ENCODE measurements at regions not wholly inside any gene's neighbourhood (a gene's known extent, or its start where the extent isn't known, plus 50 kb on each side); places are given as distances from the start of the nearest gene placed in this dataset.

DNA sequence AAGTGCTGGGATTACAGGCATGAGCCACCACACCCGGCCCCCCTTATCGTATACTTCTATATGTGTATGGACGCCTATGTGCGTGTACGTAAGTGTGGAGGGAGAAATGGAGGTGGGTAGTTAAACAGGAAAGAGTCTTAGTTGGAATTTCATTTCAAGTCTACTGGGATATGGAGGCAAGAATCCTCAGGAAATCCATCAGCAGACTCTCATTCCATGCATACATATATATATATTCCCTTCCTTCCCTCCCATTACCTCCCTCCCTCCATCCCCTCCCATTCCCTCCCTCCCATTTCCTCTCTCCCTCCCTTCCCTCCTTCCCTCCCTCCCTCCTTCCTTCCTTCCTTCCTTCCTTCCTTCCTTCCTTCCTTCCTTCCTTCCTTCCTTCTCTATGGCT is 391.7 kb upstream of the RBFOX1 start:
- TF ChIP-seq, protein P1, sequence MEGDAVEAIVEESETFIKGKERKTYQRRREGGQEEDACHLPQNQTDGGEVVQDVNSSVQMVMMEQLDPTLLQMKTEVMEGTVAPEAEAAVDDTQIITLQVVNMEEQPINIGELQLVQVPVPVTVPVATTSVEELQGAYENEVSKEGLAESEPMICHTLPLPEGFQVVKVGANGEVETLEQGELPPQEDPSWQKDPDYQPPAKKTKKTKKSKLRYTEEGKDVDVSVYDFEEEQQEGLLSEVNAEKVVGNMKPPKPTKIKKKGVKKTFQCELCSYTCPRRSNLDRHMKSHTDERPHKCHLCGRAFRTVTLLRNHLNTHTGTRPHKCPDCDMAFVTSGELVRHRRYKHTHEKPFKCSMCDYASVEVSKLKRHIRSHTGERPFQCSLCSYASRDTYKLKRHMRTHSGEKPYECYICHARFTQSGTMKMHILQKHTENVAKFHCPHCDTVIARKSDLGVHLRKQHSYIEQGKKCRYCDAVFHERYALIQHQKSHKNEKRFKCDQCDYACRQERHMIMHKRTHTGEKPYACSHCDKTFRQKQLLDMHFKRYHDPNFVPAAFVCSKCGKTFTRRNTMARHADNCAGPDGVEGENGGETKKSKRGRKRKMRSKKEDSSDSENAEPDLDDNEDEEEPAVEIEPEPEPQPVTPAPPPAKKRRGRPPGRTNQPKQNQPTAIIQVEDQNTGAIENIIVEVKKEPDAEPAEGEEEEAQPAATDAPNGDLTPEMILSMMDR (IDR thresholded peaks at IDR 0.05; ENCODE audit: low read depth, low read length), result no peak
- no peak for DNase-seq (ENCODE audit: extremely low read depth, low read depth)

DNA sequence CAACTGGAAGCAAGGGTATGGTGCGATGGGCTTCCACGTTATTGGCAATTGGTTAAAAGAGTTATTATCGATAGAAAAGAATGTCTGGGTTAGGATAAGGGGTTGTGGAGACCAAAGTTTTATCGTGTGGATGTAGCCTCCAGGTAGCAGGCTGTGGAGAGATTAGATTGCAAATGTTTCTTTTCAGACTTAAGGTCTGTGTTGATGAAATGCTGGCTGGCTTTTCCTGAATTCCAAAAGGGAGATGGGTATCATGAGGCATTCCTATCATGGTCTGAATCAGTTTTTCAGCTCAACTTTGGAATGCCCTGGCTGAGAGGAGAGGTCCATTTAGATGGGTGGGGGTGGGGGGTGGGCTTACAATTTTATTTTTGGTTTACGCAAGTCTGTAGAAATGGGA is 395.0 kb upstream of the RBFOX1 start:
- TF ChIP-seq, protein P1 (IDR thresholded peaks at IDR 0.05; ENCODE audit: low read depth, low read length), result no peak
- no peak for DNase-seq (ENCODE audit: extremely low read depth, low read depth)

DNA sequence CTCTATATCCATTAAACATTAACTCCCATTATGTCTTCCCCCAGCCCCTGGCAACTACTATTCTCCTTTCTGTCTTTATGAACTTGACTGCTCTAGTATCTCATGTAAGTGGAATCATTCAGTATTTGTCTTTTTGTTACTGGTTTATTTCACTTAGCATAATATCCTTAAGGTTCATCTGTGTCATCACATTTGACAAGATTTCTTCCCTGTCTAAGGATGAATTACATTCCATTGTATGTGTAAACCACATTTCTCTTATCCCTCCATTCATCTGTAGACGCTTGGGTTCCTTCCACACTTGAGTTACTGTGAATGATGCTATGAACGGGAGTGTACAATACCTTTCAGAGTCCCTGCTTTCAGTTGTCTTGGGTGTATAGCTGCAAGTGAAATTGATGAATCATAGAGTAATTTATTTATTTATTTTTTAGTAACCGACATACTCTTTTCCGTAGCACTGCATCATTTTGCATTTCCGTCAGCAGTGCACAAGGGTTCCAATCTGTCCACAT is 399.7 kb upstream of the RBFOX1 start:
- DNase-seq (ENCODE audit: extremely low read depth, low read depth), result no peak
- TF ChIP-seq, protein P1 (IDR thresholded peaks at IDR 0.05; ENCODE audit: low read depth, low read length), result no peak

DNA sequence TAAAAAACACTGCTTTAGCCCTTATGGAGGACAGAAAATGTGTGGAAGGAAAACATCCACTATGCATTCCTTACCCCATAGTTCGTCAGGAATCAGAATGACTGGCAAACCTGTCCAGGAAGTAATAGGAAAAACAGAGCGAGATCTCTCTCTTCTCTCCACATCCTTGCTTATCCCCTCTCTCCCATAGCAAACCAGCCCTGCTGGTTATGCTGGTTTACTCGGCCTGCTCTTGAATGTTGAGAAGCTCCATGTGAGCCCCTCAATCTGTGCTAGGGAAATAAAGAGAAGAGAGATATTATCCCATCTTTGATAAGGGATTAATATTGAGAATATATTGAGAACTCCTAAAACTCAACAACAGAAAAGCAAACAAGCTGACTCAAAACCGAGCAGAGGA is 402.8 kb upstream of the RBFOX1 start:
- TF ChIP-seq, protein P1 (IDR thresholded peaks at IDR 0.05; ENCODE audit: low read depth, low read length), result no peak
- no peak for DNase-seq (ENCODE audit: extremely low read depth, low read depth)

DNA sequence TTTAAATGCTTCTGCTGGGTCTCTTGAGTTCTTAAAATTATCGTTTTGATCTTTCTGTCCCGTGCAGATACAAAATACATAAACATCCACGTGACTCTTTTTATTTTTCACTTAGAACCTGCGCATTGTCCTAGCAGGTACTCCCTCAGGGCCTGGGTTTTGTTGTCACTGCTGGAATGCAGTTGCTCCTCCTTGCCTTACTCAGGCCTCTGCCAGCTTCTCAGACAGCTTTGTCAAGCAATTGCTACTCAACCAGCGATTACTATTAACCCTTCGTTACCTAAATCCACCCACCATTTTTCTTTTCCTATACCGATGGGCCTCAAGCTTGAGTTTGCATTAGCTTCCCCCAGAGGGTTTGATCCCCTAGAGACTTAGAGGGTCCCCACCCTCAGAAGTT is 405.9 kb upstream of the RBFOX1 start:
- no peak for DNase-seq (ENCODE audit: extremely low read depth, low read depth)
- TF ChIP-seq, protein P1 (IDR thresholded peaks at IDR 0.05; ENCODE audit: low read depth, low read length), result no peak

DNA sequence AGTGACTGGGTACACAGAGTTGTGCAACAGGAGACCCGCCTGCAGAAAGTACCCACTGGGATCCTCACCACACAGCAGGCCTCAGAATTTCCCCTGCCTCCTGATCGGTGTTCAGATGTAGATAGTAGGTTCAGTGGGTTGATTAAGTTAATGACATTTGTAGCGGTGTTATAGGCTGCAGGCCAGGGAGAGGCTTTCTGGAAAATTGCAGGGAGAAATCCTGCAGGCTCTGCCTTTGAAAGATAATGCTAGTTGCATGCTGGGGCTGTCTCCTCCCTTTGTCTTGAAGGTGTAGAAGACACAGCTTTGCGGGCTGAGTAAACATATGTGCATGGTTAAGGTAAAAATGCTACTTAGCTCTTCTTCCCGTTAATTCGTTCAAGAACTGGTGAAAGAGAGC is 406.3 kb upstream of the RBFOX1 start:
- no peak for DNase-seq (ENCODE audit: extremely low read depth, low read depth)
- TF ChIP-seq, protein P1 (IDR thresholded peaks at IDR 0.05; ENCODE audit: low read depth, low read length), result no peak

DNA sequence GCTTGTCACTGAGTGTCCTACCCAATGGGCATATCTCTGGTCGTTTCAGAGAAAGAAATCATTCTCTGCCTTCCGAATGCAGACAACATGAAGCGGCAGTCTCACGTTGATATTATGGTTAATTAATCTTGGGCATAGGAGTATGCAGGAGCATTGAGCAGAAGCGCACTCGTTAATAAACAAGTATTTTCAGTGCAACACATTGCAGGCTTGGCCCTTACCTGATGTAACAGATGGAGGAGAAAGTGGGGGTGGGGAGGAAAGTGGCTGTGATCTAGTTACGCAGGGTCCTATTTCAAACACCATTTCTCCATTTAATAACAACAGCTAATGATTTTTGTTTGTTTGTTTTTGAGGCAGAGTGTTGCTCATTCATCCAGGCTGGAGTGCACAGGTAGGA is 414.0 kb upstream of the RBFOX1 start:
- DNase-seq (ENCODE audit: extremely low read depth, low read depth), result no peak
- TF ChIP-seq, protein P1 (IDR thresholded peaks at IDR 0.05; ENCODE audit: low read depth, low read length), result no peak
